HG03432 (cell line): ENCODE measurements at regions not wholly inside any gene's neighbourhood (a gene's known extent, or its start where the extent isn't known, plus 50 kb on each side); places are given as distances from the start of the nearest gene placed in this dataset.
A peak's percentile ranks its signal among the peaks of the same experiment; 100 is the strongest.

Experiments used
- ATAC-seq: cut with Tn5 transposase; IDR thresholded peaks from one replicate; pipeline ENCODE4 v1.9.1; 2021; ENCODE audit warnings: mild to moderate bottlenecking, moderate library complexity; ENCODE audit not compliant: unreplicated experiment

GRCh38 chr7:135831455-135832195, 83.0 kb upstream of the FAM180A start:
- no peak for ATAC-seq

- no peak for ATAC-seq
Observed at GRCh38 chr7:135828604-135829003, 80.0 kb upstream of the FAM180A start.

GRCh38 chr7:135827391-135827790, 78.8 kb upstream of the FAM180A start:
- ATAC-seq: no peak

GRCh38 chr7:135825406-135825805, 76.8 kb upstream of the FAM180A start:
- no peak for ATAC-seq

- ATAC-seq: no peak
Observed at GRCh38 chr7:135822376-135822775, 73.8 kb upstream of the FAM180A start.

GRCh38 chr7:135817583-135817982, 69.0 kb upstream of the FAM180A start:
- ATAC-seq: no peak

GRCh38 chr7:135815033-135815432, 66.4 kb upstream of the FAM180A start:
- no peak for ATAC-seq

GRCh38 chr7:135812148-135812547, 63.5 kb upstream of the FAM180A start:
- ATAC-seq: no peak

GRCh38 chr7:135811506-135811905, 62.9 kb upstream of the FAM180A start:
- ATAC-seq: no peak

GRCh38 chr7:135808206-135808605, 59.6 kb upstream of the FAM180A start:
- no peak for ATAC-seq

- no peak for ATAC-seq
Observed at GRCh38 chr7:135803143-135803542, 54.5 kb upstream of the FAM180A start.

GRCh38 chr7:135802697-135803096, 54.1 kb upstream of the FAM180A start:
- ATAC-seq: no peak

- ATAC-seq: no peak
Observed at GRCh38 chr7:135801877-135802276, 53.3 kb upstream of the FAM180A start.

GRCh38 chr7:135801045-135801693, 52.6 kb upstream of the FAM180A start:
- peak; percentile 72 for ATAC-seq

GRCh38 chr7:135800560-135800959, 51.9 kb upstream of the FAM180A start:
- no peak for ATAC-seq

GRCh38 chr7:135799881-135800280, 51.3 kb upstream of the FAM180A start:
- no peak for ATAC-seq
